GM18505 (cell line): ENCODE measurements at regions not wholly inside any gene's neighbourhood (a gene's known extent, or its start where the extent isn't known, plus 50 kb on each side); places are given as distances from the start of the nearest gene placed in this dataset.

Experiments used
- ATAC-seq: cut with Tn5 transposase; IDR thresholded peaks from one replicate; pipeline ENCODE4 v1.9.1; 2021; ENCODE audit not compliant: unreplicated experiment
- POLR2A ChIP-seq: IDR thresholded peaks from 4 replicates; pipeline ENCODE4 v1.6.1; 2011; ENCODE audit warnings: borderline replicate concordance; ENCODE audit not compliant: insufficient read depth, insufficient read length; ENCODE audit errors: extremely low read depth

- TF ChIP-seq POLR2A: no peak
- ATAC-seq: no peak
These were observed 57.4 kb downstream of the IGLL1 start for GRCh38 chr22:23522623-23523251.

- ATAC-seq: peak; percentile 58
- no peak for TF ChIP-seq POLR2A
These were observed 58.5 kb downstream of the IGLL1 start for GRCh38 chr22:23521441-23522113.

GRCh38 chr22:23520863-23521440 is 59.1 kb downstream of the IGLL1 start:
- no peak for TF ChIP-seq POLR2A
- ATAC-seq: no peak

GRCh38 chr22:23519442-23520157 is 60.5 kb downstream of the IGLL1 start:
- ATAC-seq: no peak
- TF ChIP-seq POLR2A: no peak

- TF ChIP-seq POLR2A: no peak
- ATAC-seq: no peak
These were observed 61.5 kb downstream of the IGLL1 start for GRCh38 chr22:23518376-23519187.

- ATAC-seq: no peak
- TF ChIP-seq POLR2A: no peak
These were observed 62.2 kb downstream of the IGLL1 start for GRCh38 chr22:23517804-23518375.

GRCh38 chr22:23516304-23516703 is 63.8 kb downstream of the IGLL1 start:
- no peak for TF ChIP-seq POLR2A
- no peak for ATAC-seq

GRCh38 chr22:23514322-23515038 is 65.6 kb downstream of the IGLL1 start:
- no peak for TF ChIP-seq POLR2A
- ATAC-seq: no peak

GRCh38 chr22:23513705-23514104 is 66.4 kb downstream of the IGLL1 start:
- TF ChIP-seq POLR2A: no peak
- ATAC-seq: no peak

GRCh38 chr22:23513133-23513532 is 67.0 kb downstream of the IGLL1 start:
- no peak for ATAC-seq
- TF ChIP-seq POLR2A: no peak

- TF ChIP-seq POLR2A: no peak
- no peak for ATAC-seq
These were observed 67.4 kb downstream of the IGLL1 start for GRCh38 chr22:23512721-23513120.

GRCh38 chr22:23512348-23512705 is 67.8 kb downstream of the IGLL1 start:
- no peak for ATAC-seq

More at GRCh38 chr22:23512348-23512705, 67.8 kb downstream of the IGLL1 start:
- TF ChIP-seq POLR2A: no peak
